Stimulated activated CD4-positive, alpha-beta T cell treated with anti-CD3 and anti-CD28 coated beads, Interleukin-2, amount 100 ng/mL, for 24 hours (primary cell): ENCODE measurements at regions not wholly inside any gene's neighbourhood (a gene's known extent, or its start where the extent isn't known, plus 50 kb on each side); places are given as distances from the start of the nearest gene placed in this dataset.

ENCODE experiments used
- DNase-seq, 2 donors: peaks; one replicate each; pipeline ENCODE4 v3.0.0-alpha.2; 2020

DNA sequence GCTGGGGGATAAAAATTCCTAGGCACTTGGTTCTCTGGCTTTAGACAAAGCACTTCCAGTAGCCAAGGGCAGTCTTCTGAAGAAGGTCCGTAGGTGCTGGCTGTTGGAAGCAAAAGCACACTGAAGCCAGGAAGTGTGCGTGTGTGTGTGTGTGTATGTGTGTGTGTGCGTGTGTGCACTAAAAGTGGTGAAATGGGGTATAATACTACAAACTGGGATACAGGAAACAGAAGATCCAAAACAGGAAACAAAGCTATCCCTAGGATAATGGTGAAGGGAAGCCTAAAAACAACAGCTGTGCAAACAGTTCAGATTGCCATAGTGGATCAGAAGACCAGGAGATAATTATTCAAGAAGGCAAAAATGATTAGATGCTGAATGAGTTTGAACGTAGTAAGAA, 103.4 kb downstream of the IL20RB start:
- DNase-seq: no peak

DNA sequence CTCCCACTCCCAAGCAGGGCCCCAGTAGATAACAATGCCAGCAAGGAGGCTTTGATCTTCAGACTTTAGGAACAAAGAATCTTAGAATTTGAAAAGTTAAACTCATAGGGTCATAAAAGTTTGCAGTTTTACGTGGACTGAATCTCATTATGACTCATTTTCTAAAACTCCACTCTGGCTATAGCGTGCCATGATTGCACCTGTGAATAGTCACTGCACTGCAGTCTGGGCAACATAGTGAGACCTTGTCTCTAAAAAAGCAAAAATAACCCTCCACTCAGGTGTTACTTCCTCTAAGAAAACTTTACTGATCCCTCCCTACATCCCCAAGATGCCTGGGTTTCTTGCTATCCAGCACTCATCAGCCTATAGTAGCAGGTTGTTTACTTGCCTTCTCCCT, 104.5 kb downstream of the IL20RB start:
- DNase-seq: no peak

DNA sequence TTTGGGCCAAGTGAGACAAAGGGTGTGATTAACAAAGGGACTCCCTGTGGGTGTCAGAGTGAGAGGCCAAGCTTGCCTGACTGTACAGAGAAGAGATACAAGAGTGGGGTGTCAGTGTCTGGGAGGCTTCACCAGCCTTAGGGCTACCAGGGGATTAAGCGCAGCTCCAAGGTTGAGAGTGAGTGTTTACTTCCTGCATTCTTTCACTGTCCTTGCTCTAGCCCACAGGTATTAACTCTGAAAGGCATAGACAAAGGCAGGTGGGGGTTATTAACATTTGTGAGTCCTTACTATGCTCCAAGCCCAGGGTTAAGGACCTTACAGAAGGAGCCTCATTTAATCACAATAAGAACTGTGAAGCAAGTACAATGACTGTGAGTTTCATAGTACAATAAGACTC, 107.6 kb downstream of the IL20RB start:
- no peak for DNase-seq

DNA sequence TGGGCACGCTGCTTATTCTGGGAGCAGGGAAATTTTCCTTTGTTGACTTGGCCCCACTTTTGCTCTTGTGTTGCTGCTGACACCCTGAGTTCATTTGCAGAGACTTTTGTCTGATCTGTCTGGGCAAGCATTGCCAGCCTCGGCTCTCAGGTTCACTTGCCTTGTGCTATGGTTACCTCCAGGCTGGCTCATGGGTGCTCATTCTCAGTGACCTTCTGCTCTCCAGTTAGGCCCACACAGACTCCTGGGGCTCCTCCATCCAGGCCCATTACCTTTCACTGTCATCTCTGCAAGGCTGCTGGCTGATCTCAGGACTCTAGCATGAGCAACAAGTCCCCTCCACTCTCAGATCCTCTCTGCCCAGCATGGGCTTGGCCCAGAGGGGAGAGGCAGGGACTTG, 108.3 kb downstream of the IL20RB start:
- no peak for DNase-seq

DNA sequence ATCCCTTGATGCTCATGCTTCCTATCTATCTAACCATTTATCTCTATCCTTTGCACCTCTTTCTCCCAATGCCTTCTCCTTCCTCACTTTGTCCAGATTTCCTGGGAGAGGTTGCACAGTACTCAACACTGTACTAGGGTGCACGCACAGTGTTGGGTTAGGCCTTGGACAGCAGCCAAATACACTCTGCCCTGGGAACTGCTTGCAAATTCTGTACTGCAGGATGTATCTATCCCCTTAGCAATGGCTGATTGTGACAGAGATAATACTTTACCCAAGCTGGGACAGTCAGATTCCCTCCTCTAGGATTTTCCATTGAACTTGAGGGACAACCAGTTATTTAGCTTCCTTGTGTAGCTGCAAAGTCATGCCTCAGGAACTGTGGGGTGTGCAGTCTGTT, 113.3 kb downstream of the IL20RB start:
- DNase-seq: no peak

DNA sequence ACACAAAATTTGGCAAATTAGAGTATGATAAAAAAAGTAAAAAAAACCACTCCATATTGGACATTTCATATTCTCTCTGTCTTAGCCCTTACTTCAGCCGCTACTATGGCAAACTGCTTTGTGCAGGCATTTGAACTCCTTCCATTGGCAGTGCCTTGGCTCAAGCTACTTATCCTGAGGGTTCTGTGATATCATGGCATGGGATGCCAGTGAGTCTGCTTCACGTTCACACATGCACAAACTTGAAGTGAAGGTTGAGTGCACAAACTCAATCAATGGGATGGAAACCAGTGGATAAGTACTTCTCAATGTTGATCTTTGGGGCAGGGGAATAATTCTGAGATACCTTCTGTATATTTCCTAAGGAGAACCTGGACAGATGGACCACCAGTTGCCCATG, 117.2 kb downstream of the IL20RB start:
- DNase-seq: no peak

DNA sequence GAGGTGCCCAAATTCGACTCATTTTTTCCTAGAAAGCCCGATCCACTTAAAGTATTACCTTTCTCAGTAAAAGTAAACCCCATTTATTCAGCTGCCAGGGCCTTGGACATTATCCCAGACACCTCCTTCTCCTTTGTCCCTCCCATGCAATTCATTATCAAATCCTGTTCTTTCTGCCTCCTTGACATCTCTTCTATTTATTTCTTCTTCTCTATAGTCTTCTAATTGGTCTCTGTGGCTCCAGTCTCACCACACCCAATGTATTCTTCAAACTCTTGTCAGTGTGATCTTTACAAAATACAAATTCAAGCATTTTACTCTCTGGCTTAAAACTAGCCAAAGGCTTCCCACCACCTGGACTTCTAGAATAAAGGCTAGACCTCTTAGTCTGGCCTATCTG, 120.3 kb downstream of the IL20RB start:
- DNase-seq: no peak

DNA sequence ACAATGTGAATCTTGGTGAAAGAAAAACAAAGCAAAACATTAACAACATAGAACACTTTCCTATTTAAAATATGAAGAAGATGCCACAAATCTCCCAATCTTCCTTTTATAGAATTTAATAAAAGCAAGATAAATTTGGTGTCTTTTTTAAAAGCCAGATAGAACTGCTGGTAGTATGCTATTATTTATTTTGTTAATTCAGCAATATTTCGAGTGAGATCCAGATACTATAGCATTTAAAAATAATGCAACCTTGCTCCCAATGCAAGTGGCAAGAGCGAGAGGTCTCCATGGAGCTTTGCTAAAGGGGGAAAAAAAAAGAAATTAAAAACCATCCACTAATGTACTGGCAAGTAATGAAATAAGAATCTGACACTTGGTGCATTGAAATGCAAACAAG, 121.8 kb downstream of the IL20RB start:
- DNase-seq: no peak

DNA sequence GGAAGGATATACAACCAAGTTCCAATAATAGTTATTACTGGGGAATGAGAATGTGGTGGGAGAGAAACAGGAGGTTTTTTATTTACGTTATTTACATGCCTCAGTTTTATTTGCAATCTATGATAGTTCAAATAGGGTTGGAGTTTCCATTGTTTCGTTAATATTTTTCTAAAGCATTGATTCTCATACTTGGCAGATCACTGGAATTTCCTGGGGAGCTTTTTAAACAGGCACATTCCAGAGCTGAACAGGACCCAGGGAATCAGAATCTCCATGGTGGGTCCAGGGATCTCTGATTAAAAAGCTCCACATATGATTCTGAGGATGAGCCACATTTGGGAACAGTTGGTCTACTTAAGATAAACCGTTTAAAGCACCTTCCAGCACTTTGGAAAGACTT, 123.9 kb downstream of the IL20RB start:
- no peak for DNase-seq

DNA sequence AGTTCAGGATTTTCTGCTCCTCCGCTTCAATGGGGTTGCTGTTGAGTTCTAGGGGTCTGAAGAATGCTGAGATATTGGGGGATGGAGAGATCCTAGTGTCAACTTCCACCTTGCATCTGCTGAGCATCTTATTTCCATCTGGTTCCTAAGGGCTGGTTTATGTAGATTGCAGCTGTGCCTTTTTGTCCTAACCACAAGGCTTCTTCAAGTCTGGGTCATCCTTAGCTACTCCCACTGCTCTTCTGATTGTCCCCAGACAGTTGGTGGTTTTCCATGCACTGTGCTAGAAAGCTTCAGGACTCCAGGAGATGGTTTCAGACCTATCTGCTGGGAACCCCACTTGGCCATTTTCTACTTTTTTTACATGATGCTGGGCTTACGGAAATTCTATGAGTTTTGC, 125.0 kb downstream of the IL20RB start:
- DNase-seq: no peak

DNA sequence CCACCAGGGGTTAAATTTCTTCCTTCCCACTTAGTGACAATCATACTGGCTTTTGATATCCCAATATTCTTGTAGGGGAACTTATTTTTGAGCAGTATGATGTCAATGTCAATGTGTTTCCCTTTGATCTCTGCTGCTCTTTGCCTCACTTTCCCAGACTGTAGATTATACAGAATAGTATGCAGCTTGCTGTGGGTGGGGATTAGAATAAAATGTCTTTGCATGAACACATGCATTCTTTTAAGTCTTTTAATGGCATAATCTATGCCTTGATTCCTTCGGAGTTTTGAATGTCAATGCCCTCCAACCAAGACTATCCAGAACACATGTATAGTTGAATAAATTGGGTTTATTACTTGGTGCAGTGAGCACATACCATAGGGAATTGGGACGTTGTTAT, 125.5 kb downstream of the IL20RB start:
- no peak for DNase-seq

DNA sequence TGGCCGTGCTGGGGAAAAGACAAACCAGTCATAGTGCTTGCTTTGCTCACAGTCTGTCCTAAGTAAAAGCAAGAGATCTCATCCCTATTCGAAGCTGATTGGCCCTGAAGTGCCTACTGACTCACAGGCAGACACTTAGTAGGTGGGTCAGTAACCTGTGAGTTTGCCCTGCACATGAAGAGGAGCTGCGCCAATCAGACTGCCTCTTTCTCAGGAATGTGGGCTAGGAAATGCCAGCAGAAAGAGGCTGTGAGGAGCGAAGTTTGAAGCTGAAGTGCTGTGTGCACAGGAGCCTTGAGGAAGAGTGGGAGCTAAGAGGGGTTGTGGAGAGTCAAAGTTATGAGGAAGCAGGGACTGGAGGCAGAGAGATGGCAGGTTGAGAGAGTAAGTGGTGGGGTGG, 126.8 kb downstream of the IL20RB start:
- DNase-seq: no peak

DNA sequence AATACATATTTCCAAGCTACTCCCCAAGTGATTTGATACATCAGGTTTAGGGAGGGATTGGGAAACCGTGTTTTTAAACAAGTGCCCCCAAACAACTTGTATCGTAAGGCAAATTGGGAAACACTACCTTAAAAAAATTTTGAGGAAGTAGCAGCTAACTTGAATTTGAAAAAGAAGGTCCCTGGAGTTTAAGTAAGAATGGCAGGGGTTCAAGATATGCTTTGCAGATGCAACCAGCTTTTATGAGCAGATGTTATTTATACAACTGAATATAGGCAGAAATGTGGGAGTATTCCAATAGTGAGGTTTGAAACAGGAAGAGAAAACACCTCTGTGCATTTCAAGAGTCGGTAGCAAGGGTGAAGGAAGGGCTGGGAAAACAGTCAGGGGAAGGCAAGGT, 139.6 kb downstream of the IL20RB start:
- no peak for DNase-seq

DNA sequence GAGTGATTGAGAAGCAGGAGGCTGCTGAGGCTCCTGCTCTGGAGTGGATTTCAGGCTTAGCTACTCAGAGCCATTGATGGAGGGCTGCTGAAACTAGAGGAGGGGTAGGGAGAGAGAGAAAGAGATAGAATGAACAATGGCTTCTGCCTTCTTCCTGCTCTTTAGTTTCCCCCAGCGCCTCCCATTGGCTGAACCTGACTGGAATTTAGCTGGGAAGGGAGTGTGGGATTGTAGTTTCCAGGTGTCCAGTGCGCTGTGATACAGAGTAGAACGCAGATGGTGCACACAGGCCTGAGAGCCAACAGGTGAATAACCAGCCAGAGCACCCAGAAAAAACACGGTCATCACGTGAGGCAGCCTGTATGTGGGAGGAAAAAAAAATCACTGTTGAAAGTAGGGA, 140.1 kb downstream of the IL20RB start:
- no peak for DNase-seq

DNA sequence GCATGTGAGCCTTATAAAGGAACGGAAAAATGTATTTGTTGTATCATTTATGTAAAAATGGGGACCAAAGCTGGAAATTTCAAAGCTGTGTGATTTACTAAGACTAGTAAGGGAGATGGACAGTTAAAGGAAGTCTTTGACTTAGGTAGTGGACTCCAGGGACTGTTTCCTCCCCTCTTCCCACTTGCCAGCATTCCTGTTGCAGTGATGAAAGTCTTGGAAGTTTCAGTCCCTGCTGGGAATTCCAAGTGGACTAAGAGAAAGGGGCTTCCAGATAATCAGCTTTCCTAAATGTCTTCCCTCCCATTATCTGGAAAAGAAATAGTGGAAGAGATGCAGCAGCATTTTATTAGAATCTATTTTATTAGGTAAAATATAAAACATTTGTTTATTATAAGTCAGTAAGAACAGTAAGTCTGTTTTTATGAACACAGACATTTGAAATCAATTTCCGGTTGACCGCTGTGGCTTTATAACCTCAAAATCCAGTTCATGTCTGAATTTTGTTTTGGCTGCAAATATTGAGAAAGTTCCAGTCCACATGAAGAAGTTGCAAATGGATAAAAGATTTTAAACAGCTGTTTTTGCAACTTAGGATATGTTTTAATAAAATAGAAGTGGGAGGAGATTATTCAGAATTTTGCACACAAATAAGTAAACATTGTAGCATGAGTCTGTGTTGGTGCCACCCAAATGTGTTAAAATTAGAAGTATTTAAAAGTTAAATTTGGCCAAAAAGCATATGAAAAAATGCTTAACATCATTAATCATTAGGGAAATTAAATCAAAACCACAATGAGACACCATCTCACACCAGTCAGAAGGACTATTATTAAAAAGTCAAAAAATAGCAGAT, 141.8 kb downstream of the IL20RB start:
- DNase-seq: no peak

DNA sequence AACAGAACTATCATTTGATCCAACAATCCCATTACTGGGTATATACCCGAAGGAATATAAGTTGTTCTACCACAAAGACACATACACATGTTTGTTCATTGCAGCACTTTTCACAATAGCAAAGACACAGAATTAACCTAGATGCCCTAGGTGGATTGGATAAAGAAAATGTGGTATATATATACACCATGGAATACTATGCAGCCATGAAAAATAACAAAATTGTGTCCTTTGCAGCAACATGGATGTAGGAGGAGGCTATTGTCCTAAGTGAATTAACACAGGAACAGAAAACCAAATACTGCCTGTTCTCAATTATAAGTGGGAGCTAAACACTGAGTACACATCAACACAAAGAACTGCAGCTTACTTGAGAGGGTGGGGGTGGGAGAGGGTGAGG, 142.5 kb downstream of the IL20RB start:
- DNase-seq: no peak

DNA sequence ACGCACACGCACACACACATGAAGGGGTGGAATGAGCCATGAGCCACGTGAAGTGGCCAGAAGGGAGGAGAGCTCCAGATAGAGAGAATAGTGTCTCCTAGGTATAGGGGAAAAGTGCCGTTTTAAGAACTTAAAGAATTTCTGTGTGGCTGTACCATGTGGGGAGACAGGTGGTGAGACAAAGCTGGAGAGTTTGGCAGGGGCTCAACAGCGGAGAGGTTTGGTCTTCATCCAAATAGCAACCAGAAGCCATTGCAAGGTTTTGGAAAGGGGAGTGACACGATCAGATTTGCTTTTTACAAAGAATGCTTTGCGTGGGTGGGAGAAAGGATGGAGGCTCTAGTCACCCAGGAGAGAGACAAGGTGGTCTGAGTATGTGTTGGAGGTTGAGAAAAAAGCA, 146.0 kb downstream of the IL20RB start:
- no peak for DNase-seq

DNA sequence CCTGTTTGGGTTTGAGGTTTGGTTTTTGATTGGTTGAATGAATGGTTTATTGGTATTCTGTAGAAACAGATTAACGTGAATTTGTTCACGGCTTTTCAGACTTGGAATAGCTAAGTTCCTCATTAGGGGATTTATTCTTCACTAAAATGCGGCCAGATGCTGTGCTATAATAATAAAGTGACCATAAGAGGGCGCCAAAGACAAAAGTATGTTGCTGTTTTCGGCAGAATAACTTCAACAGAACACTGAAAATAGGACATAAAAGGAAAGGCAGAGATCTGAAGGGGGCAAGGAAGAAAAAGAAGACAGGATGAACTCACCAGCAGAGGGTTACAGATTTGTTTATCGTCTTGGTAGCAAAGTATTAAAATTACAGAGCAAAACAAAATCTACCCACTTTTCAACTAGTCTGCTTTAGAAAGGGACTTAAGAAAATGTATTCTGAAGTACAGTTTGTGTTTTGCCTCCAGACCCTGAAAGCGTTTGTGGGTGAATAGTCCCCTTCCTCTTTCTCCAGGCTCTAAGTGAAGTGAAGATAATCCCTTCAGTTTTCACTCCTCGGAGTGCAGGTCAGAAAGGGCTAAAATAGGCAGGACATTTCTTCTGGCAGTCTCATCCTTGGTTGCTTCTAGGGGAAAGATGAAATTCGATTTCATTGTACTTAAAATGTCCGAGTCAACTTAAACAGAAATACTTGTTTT, 147.6 kb downstream of the IL20RB start:
- DNase-seq: no peak

DNA sequence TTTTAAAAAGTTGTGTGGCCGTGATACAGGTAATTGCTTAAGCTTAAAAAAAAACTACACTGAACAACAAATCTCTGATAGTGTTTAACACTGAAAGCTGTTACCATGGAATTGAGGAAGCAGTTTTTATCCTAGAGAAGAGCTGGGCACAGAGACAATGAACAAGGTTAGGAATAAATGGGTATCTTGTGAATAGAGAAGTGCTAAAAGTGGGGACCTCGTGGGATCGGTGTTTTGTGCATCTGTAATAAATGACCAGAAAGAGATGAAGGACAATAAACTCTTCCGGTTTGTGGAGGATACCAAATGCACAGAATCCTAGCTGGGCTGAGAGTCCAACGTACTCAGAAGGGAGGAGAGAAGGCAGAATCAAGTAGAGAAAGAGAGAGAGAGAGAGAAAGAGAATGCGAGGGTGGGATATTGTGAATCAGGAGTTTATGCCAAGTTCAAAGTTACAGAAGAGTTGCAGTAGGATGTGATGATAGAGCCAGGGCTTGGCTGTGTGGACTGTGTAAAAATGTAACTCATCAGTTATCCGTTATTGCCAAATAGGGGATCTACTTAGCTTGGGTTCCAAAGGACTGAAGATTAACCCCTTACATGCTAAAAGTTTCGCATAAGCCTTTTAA, 148.9 kb downstream of the IL20RB start:
- DNase-seq: no peak

DNA sequence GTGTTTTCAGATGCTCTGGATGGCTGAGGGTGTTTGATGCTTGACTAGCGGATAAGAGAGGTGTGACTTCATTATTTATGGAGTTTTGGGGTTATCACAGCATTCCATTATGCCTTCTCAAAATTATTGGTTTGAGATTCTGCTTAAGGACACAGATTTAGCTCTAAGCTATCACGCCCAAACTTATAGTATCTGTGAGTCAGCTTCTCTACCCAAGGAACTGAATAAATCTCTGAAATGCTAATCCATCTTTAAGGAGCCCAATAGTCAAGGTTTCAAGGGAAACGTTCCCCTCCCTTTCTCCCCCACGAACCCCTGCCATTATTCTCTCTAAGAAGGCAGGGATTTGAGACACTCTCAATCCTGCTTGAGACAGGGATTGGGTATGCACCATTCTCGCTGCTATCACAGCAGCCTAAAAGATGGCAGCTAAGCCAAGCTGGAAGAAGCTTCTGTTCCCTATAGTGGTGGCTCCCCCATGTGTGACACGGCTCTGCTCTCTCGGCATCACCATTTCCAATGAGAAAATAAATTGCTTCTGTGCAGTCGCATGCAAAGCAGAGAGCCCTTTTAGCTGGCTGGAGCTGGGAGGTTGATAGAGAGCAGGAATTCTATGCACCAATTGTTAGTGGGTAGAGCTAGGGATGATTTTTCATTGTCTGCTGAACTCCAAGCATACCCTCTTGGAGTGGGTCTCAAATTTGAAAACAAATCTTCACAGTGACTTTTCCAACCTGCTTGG, 151.1 kb downstream of the IL20RB start:
- DNase-seq: no peak

DNA sequence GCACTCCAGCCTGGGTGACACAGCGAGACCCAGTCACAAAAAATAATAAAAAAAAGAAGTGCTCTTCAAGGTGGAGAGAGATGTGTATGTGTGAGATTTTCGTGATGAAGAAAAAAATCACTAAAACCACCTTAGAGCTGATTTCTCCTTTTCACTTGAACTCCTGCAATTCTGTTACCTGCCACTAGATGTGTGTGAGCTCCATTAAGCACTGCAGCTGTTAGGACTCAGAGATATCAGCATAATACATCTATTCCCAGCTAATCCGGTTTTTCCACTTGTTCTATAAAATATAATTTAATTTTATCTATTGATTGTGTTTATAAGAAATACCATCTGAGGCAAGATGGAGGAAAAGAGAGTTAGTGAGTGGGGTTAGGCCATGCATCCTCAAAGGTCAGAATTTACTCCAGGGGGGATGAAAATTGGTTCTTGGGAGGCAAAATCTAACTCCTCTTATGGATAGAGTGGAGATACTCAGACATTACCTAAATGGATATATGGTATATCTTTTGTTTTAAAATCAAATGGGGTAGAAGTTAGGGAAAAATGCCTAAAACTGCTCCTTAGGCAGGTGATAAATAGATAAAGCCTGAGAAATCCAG, 152.7 kb downstream of the IL20RB start:
- no peak for DNase-seq

DNA sequence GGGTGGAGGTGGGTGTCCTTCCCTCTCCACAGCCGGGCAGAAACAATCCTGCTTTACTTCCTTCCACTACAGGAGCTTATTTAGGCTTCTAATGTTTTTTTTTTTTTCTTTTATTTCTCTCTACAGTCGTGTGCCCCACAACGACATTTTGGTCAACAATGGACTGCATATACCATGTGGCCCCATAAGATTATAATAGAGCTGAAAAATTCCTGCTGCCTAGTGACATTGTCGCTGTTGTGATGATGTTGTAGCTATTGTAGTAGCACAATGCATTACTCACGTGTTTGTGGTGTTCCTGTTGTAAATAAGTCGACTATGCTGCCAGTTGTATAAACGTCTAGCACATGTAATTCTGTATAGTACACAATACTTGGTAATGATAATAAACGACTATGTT, 153.7 kb downstream of the IL20RB start:
- no peak for DNase-seq

DNA sequence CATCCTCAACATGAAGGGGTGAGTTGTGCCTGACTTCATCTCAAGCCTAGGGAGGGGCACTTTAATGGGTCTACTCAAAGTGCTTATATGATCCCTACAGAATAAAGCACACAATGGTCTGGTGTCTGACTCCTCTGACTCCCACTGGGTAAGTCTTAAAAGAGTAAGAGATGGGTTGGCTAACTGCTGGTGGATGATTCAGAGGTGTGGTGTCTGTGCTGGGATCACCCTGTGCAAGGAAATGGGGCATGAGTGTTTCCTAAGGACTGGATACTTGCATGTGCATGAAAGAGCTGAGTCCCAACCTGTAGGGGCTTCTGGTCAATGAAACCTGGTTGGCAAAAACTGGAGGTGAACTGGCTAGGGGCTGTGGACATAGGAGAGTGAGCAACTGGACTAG, 158.8 kb downstream of the IL20RB start:
- DNase-seq: no peak
